Activated T-helper 1 cell treated with anti-CD3 and anti-CD28 coated beads, Interleukin-12 subunit alpha, Interleukin-12 subunit beta, Interleukin-2, Interleukin-4 antibody, amounts not matched to agents 30 ng/mL and 10 ng/mL and 1 ng/mL, durations not matched to agents 14 hours and 24 hours and 36 hours (primary cell): ENCODE measurements at regions not wholly inside any gene's neighbourhood (a gene's known extent, or its start where the extent isn't known, plus 50 kb on each side); places are given as distances from the start of the nearest gene placed in this dataset.

ENCODE experiments used
- DNase-seq: peaks from one replicate; pipeline ENCODE4 v3.0.0; 2021; ENCODE audit warnings: low spot score
- H3K27ac Mint-ChIP-seq: one replicate; pipeline ENCODE4 v1.8.0; 2021; ENCODE audit warnings: mild to moderate bottlenecking, mixed read lengths
- H3K27me3 Mint-ChIP-seq: one replicate; pipeline ENCODE4 v1.8.0; 2022; ENCODE audit warnings: mild to moderate bottlenecking, moderate library complexity, mixed read lengths; ENCODE audit not compliant: insufficient read depth
- H3K36me3 Mint-ChIP-seq: one replicate; pipeline ENCODE4 v1.8.0; 2021; ENCODE audit warnings: low read depth, mixed read lengths
- H3K4me1 Mint-ChIP-seq: one replicate; pipeline ENCODE4 v1.8.0; 2021; ENCODE audit warnings: low read depth, mixed read lengths
- H3K4me3 Mint-ChIP-seq: one replicate; pipeline ENCODE4 v1.8.0; 2021; ENCODE audit warnings: mild to moderate bottlenecking, moderate library complexity, mixed read lengths
- H3K9me3 Mint-ChIP-seq: one replicate; pipeline ENCODE4 v1.8.0; 2021; ENCODE audit warnings: mixed read lengths
- intact Hi-C: fragments of 100-400 bp; cut with micrococcal nuclease; formaldehyde crosslinking; loops from one replicate; pipeline ENCODE4 v1.15.1; 2024

GRCh38 chr1:208818770-208819445 lies 574.7 kb upstream of the PLXNA2 start:
- H3K27ac Mint-ChIP-seq: no peak overlapping the region
- H3K4me1 Mint-ChIP-seq: no peaks in the 10 kb centered on the region
- H3K36me3 Mint-ChIP-seq: no peaks in the 10 kb centered on the region
- no peaks in the 10 kb centered on the region for H3K27me3 Mint-ChIP-seq
- intact Hi-C loops: no loop called here
- H3K9me3 Mint-ChIP-seq: no peaks in the 10 kb centered on the region
- H3K4me3 Mint-ChIP-seq: no peak overlapping the region
- no peak for DNase-seq

- no peak for DNase-seq
- H3K36me3 Mint-ChIP-seq: no peaks in the 10 kb centered on the region
- H3K4me3 Mint-ChIP-seq: no peak overlapping the region
- H3K27me3 Mint-ChIP-seq: no peaks in the 10 kb centered on the region
- intact Hi-C loops: no loop called here
- H3K27ac Mint-ChIP-seq: no peak overlapping the region
- H3K9me3 Mint-ChIP-seq: no peaks in the 10 kb centered on the region
- no peaks in the 10 kb centered on the region for H3K4me1 Mint-ChIP-seq
These were observed 576.5 kb upstream of the PLXNA2 start for GRCh38 chr1:208820580-208821212.

GRCh38 chr1:208821939-208822338 lies 577.8 kb upstream of the PLXNA2 start:
- H3K27me3 Mint-ChIP-seq: no peaks in the 10 kb centered on the region
- intact Hi-C loops: no loop called here
- H3K36me3 Mint-ChIP-seq: no peaks in the 10 kb centered on the region
- no peak overlapping the region for H3K4me3 Mint-ChIP-seq
- H3K9me3 Mint-ChIP-seq: no peaks in the 10 kb centered on the region
- no peaks in the 10 kb centered on the region for H3K4me1 Mint-ChIP-seq
- no peak for DNase-seq
- H3K27ac Mint-ChIP-seq: no peak overlapping the region

- Mint-ChIP-seq H3K27me3 (peaks cover 3% of the 10 kb centered on the region), H3K9me3 (no peaks in the 10 kb centered on the region), H3K27ac (no peak overlapping the region), H3K4me3 (no peak overlapping the region), H3K4me1 (no peaks in the 10 kb centered on the region), H3K36me3 (no peaks in the 10 kb centered on the region)
- intact Hi-C loops: no loop called here
- no peak for DNase-seq
These were observed 581.1 kb upstream of the PLXNA2 start for GRCh38 chr1:208825300-208825699.

GRCh38 chr1:208829595-208829994 lies 585.4 kb upstream of the PLXNA2 start:
- no peaks in the 10 kb centered on the region for H3K36me3 Mint-ChIP-seq
- no peaks in the 10 kb centered on the region for H3K9me3 Mint-ChIP-seq
- H3K4me3 Mint-ChIP-seq: no peak overlapping the region
- DNase-seq: no peak
- H3K27ac Mint-ChIP-seq: no peak overlapping the region
- peaks cover 3% of the 10 kb centered on the region for H3K27me3 Mint-ChIP-seq
- no peaks in the 10 kb centered on the region for H3K4me1 Mint-ChIP-seq
- intact Hi-C loops: no loop called here

GRCh38 chr1:208834381-208835096 lies 590.4 kb upstream of the PLXNA2 start:
- intact Hi-C loops: no loop called here
- Mint-ChIP-seq H3K4me1 (no peaks in the 10 kb centered on the region), H3K27me3 (peaks cover 2% of the 10 kb centered on the region), H3K36me3 (no peaks in the 10 kb centered on the region), H3K27ac (no peak overlapping the region), H3K9me3 (no peaks in the 10 kb centered on the region), H3K4me3 (no peak overlapping the region)
- no peak for DNase-seq

- H3K4me3 Mint-ChIP-seq: no peak overlapping the region
- H3K9me3 Mint-ChIP-seq: no peaks in the 10 kb centered on the region
- no peaks in the 10 kb centered on the region for H3K27me3 Mint-ChIP-seq
- H3K4me1 Mint-ChIP-seq: no peaks in the 10 kb centered on the region
- H3K27ac Mint-ChIP-seq: no peak overlapping the region
- intact Hi-C loops: no loop called here
- DNase-seq: no peak
- H3K36me3 Mint-ChIP-seq: no peaks in the 10 kb centered on the region
These were observed 590.9 kb upstream of the PLXNA2 start for GRCh38 chr1:208835097-208835463.

GRCh38 chr1:208835781-208836180 lies 591.6 kb upstream of the PLXNA2 start:
- H3K27me3 Mint-ChIP-seq: no peaks in the 10 kb centered on the region
- H3K4me3 Mint-ChIP-seq: no peak overlapping the region
- H3K27ac Mint-ChIP-seq: no peak overlapping the region
- no peaks in the 10 kb centered on the region for H3K9me3 Mint-ChIP-seq
- no peaks in the 10 kb centered on the region for H3K36me3 Mint-ChIP-seq
- no peaks in the 10 kb centered on the region for H3K4me1 Mint-ChIP-seq
- intact Hi-C loops: no loop called here
- DNase-seq: no peak

- no peaks in the 10 kb centered on the region for H3K27me3 Mint-ChIP-seq
- DNase-seq: no peak
- intact Hi-C loops: no loop called here
- H3K4me3 Mint-ChIP-seq: no peak overlapping the region
- no peaks in the 10 kb centered on the region for H3K9me3 Mint-ChIP-seq
- no peaks in the 10 kb centered on the region for H3K4me1 Mint-ChIP-seq
- no peaks in the 10 kb centered on the region for H3K36me3 Mint-ChIP-seq
- no peak overlapping the region for H3K27ac Mint-ChIP-seq
These were observed 593.1 kb upstream of the PLXNA2 start for GRCh38 chr1:208837242-208837641.

- Mint-ChIP-seq H3K9me3 (no peaks in the 10 kb centered on the region), H3K36me3 (no peaks in the 10 kb centered on the region), H3K4me3 (no peak overlapping the region), H3K27me3 (no peaks in the 10 kb centered on the region), H3K27ac (no peak overlapping the region), H3K4me1 (no peaks in the 10 kb centered on the region)
- no peak for DNase-seq
- intact Hi-C loops: no loop called here
These were observed 597.3 kb upstream of the PLXNA2 start for GRCh38 chr1:208841436-208841835.

- no peaks in the 10 kb centered on the region for H3K4me1 Mint-ChIP-seq
- no peak overlapping the region for H3K27ac Mint-ChIP-seq
- intact Hi-C loops: no loop called here
- DNase-seq: no peak
- no peaks in the 10 kb centered on the region for H3K36me3 Mint-ChIP-seq
- H3K9me3 Mint-ChIP-seq: no peaks in the 10 kb centered on the region
- H3K4me3 Mint-ChIP-seq: no peak overlapping the region
- no peaks in the 10 kb centered on the region for H3K27me3 Mint-ChIP-seq
These were observed 598.3 kb upstream of the PLXNA2 start for GRCh38 chr1:208842451-208842850.

- H3K4me1 Mint-ChIP-seq: no peaks in the 10 kb centered on the region
- no peaks in the 10 kb centered on the region for H3K36me3 Mint-ChIP-seq
- DNase-seq: no peak
- intact Hi-C loops: no loop called here
- H3K9me3 Mint-ChIP-seq: no peaks in the 10 kb centered on the region
- H3K4me3 Mint-ChIP-seq: no peak overlapping the region
- H3K27ac Mint-ChIP-seq: no peak overlapping the region
- no peaks in the 10 kb centered on the region for H3K27me3 Mint-ChIP-seq
These were observed 600.0 kb upstream of the PLXNA2 start for GRCh38 chr1:208844158-208844557.

- H3K36me3 Mint-ChIP-seq: no peaks in the 10 kb centered on the region
- no peak overlapping the region for H3K27ac Mint-ChIP-seq
- intact Hi-C loops: no loop called here
- peaks cover 1% of the 10 kb centered on the region for H3K27me3 Mint-ChIP-seq
- no peak overlapping the region for H3K4me3 Mint-ChIP-seq
- no peak for DNase-seq
- H3K4me1 Mint-ChIP-seq: no peaks in the 10 kb centered on the region
- no peaks in the 10 kb centered on the region for H3K9me3 Mint-ChIP-seq
These were observed 604.7 kb upstream of the PLXNA2 start for GRCh38 chr1:208848854-208849253.
